ENCODE measurements at regions not wholly inside any gene's neighbourhood (a gene's known extent, or its start where the extent isn't known, plus 50 kb on each side); places are given as distances from the start of the nearest gene placed in this dataset.

GRCh38 chr2:128467321-128467969, 148.8 kb upstream of the HS6ST1 start:
- no peaks in the 10 kb centered on the region for H3K9me2 ChIP-seq
- WGBS (ENCODE audit: low lambda C conversion rate), result 19% methylated on average over 8 of the region's 10 CpGs
- no peaks in the 10 kb centered on the region for H3K36me3 ChIP-seq (replicated peaks in 1 of 2; ENCODE audit: control insufficient read depth in 1 of 2, insufficient read depth in 2 of 2, low read length in 1 of 2)
- H2AFZ ChIP-seq (ENCODE audit: low read depth), result no peak overlapping the region
- no peaks in the 10 kb centered on the region for H3K79me2 ChIP-seq (ENCODE audit: insufficient read depth)
- H3K9me3 ChIP-seq, result no peaks in the 10 kb centered on the region
- DNase-seq, result no peak
- no peak overlapping the region for H3K27ac ChIP-seq (ENCODE audit: low read depth in 2 of 2, low read length in 1 of 2)
- no peak overlapping the region for H3K4me2 ChIP-seq
- H3K4me3 ChIP-seq (ENCODE audit: low read depth in 2 of 2, low read length in 1 of 2), result no peak overlapping the region
- H4K20me1 ChIP-seq (ENCODE audit: insufficient read depth), result no peaks in the 10 kb centered on the region
- H3K9ac ChIP-seq, result no peak overlapping the region
- no peaks in the 10 kb centered on the region; a peak in 1 of 4 replicates for H3K4me1 ChIP-seq (ENCODE audit: control insufficient read depth in 1 of 2, insufficient read depth in 2 of 2, low read depth in 1 of 2, low read length in 1 of 2)
- POLR2A ChIA-PET, result no interaction called here
- TF ChIP-seq, protein P1, sequence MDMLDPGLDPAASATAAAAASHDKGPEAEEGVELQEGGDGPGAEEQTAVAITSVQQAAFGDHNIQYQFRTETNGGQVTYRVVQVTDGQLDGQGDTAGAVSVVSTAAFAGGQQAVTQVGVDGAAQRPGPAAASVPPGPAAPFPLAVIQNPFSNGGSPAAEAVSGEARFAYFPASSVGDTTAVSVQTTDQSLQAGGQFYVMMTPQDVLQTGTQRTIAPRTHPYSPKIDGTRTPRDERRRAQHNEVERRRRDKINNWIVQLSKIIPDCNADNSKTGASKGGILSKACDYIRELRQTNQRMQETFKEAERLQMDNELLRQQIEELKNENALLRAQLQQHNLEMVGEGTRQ (IDR thresholded peaks at IDR 0.05; ENCODE audit: borderline replicate concordance, low read depth, low read length), result no peak
- TF ChIP-seq MXI1 (IDR thresholded peaks at IDR 0.05; ENCODE audit: low read depth, low read length), result no peak
- TF ChIP-seq RFX5 (IDR thresholded peaks at IDR 0.05; ENCODE audit: low read length), result no peak
- no peak for TF ChIP-seq GATA2 (CRISPR knock-in tag; IDR thresholded peaks at IDR 0.05)
- no peak for TF ChIP-seq MEF2A (IDR thresholded peaks at IDR 0.05; ENCODE audit: borderline replicate concordance, low read depth)
- TF ChIP-seq NFIC (IDR thresholded peaks at IDR 0.05; ENCODE audit: borderline replicate concordance), result no peak
- TF ChIP-seq USF1 (IDR thresholded peaks at IDR 0.05; ENCODE audit: borderline replicate concordance, low read depth), result no peak
- no peak for TF ChIP-seq RCOR1 (IDR thresholded peaks at IDR 0.05; ENCODE audit: low read length)
- no peak for TF ChIP-seq RXRA (IDR thresholded peaks at IDR 0.05; ENCODE audit: borderline replicate concordance, low read depth)
- TF ChIP-seq FOSL2 (IDR thresholded peaks at IDR 0.05; ENCODE audit: borderline replicate concordance, low read depth), result no peak
- TF ChIP-seq, protein P2, sequence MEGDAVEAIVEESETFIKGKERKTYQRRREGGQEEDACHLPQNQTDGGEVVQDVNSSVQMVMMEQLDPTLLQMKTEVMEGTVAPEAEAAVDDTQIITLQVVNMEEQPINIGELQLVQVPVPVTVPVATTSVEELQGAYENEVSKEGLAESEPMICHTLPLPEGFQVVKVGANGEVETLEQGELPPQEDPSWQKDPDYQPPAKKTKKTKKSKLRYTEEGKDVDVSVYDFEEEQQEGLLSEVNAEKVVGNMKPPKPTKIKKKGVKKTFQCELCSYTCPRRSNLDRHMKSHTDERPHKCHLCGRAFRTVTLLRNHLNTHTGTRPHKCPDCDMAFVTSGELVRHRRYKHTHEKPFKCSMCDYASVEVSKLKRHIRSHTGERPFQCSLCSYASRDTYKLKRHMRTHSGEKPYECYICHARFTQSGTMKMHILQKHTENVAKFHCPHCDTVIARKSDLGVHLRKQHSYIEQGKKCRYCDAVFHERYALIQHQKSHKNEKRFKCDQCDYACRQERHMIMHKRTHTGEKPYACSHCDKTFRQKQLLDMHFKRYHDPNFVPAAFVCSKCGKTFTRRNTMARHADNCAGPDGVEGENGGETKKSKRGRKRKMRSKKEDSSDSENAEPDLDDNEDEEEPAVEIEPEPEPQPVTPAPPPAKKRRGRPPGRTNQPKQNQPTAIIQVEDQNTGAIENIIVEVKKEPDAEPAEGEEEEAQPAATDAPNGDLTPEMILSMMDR (IDR thresholded peaks at IDR 0.05), result no peak
- no peak for TF ChIP-seq YY1 (IDR thresholded peaks at IDR 0.05; ENCODE audit: low read depth)
- TF ChIP-seq POLR2AphosphoS5 (IDR thresholded peaks at IDR 0.05; ENCODE audit: low read depth, low read length), result no peak
- no peak for TF ChIP-seq SIN3A (IDR thresholded peaks at IDR 0.05; ENCODE audit: borderline replicate concordance, low read depth, low read length)
- no peak for TF ChIP-seq CHD2 (IDR thresholded peaks at IDR 0.05; ENCODE audit: low read length, partially characterized antibody)
- TF ChIP-seq REST (IDR thresholded peaks at IDR 0.05; ENCODE audit: low read depth, low read length), result no peak
- TF ChIP-seq NRF1 (IDR thresholded peaks at IDR 0.05; ENCODE audit: low read depth, low read length), result no peak
- TF ChIP-seq TAF1 (IDR thresholded peaks at IDR 0.05; ENCODE audit: borderline replicate concordance, low read depth, low read length), result no peak
- TF ChIP-seq FOXM1 (IDR thresholded peaks at IDR 0.05; ENCODE audit: low read depth), result no peak
- no peak for TF ChIP-seq TCF12 (IDR thresholded peaks at IDR 0.05)
- no peaks in the 10 kb centered on the region for H3K27me3 ChIP-seq (ENCODE audit: insufficient read depth)
- H3F3A ChIP-seq (replicated peaks; ENCODE audit: insufficient read depth), result no peaks in the 10 kb centered on the region
- CTCF ChIA-PET, result no interaction called here

Data from SK-N-SH (cell line).